Thymus (tissue), 11 donors: ENCODE measurements at regions not wholly inside any gene's neighbourhood (a gene's known extent, or its start where the extent isn't known, plus 50 kb on each side); places are given as distances from the start of the nearest gene placed in this dataset.
"Not testable (repeated sequence)": the region's sequence is repeated elsewhere in the genome, so short reads cannot be mapped to it uniquely, and the experiment has no call there.

Experiments used
- DNase-seq, 9 donors: peaks; one replicate each; pipeline ENCODE4 v3.0.0-alpha.2; 2013; ENCODE audit warnings: low spot score in 9 of 9, low read depth in 6 of 9, missing footprints in 1 of 9
- H3K27ac ChIP-seq, 2 donors: one replicate each; pipeline ENCODE4 v1.5.1; 2013; ENCODE audit warnings: control low read depth in 1 of 2, low read depth in 1 of 2, low read length in 1 of 2, mild to moderate bottlenecking in 1 of 2, moderate library complexity in 1 of 2
- H3K27me3 ChIP-seq, 2 donors: one replicate each; pipeline ENCODE4 v1.5.1; 2013; ENCODE audit warnings: low read length in 1 of 2; ENCODE audit not compliant: control insufficient read depth in 2 of 2, insufficient read depth in 1 of 2
- H3K36me3 ChIP-seq, 2 donors: one replicate each; pipeline ENCODE4 v1.5.1; 2013; ENCODE audit warnings: low read length in 1 of 2, mild to moderate bottlenecking in 1 of 2, moderate library complexity in 1 of 2; ENCODE audit not compliant: control insufficient read depth in 2 of 2, insufficient read depth in 2 of 2
- H3K4me1 ChIP-seq, 2 donors: one replicate each; pipeline ENCODE4 v1.5.1; 2013; ENCODE audit warnings: low read length in 2 of 2; ENCODE audit not compliant: control insufficient read depth in 2 of 2, insufficient read depth in 2 of 2
- H3K4me3 ChIP-seq, 2 donors: one replicate each; pipeline ENCODE4 v1.5.1; 2013; ENCODE audit warnings: low read length in 2 of 2, control low read depth in 1 of 2, mild to moderate bottlenecking in 1 of 2
- H3K9me3 ChIP-seq, 2 donors: one replicate each; pipeline ENCODE4 v1.5.1; 2013; ENCODE audit warnings: low read length in 1 of 2, mild to moderate bottlenecking in 1 of 2; ENCODE audit not compliant: control insufficient read depth in 2 of 2, insufficient read depth in 1 of 2
- WGBS: extraction: QIAGEN DNeasy Blood & Tissue Kit; methylation state at CpG from one replicate; pipeline ENCODE4 v1.1.7; 2013; 5-methylcytosine and 5-hydroxymethylcytosine counted together
- donor health status: healthy.

- DNase-seq, result peak in 2 of 9 donors; percentile 62 to 78
- Histone ChIP-seq H3K27ac (peak overlapping the region in 1 of 2 donors; percentile 50), H3K9me3 (peaks cover 0 to 3% of the 10 kb centered on the region in 2 donors), H3K36me3 (no peaks in the 10 kb centered on the region), H3K4me3 (no peak overlapping the region), H3K4me1 (peaks cover 15 to 57% of the 10 kb centered on the region in 2 donors), H3K27me3 (no peaks in the 10 kb centered on the region)
- 7% methylated on average over 12 of the region's 12 CpGs for WGBS
Measured at GRCh38 chr14:106622200-106622745, 1095.9 kb downstream of the TMEM121 start.

DNA sequence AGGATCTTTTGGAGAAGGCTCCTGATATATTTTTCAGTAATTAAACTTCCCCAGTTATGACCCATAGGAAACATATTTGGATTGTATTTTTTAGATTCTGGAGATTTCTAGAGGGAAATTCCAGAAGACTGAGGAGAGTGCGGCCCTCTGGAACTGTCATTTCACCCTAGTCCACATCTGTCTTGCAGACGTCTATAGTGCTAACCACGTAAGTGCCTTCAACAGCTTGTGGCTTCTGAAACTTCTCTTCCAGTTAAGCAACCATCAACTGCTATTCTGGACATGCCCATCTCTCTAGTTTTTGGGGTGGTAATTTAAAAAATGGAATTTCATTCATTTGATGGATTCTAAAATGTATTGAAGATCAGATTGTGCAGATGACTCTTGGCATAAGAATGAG is 1098.8 kb downstream of the TMEM121 start:
- peak overlapping the region in 1 of 2 donors; percentile 2 for H3K27ac ChIP-seq
- peaks cover 17 to 51% of the 10 kb centered on the region in 2 donors for H3K4me1 ChIP-seq
- DNase-seq, result no peak
- H3K4me3 ChIP-seq, result no peak overlapping the region
- 38% methylated on average over 3 of the region's 3 CpGs for WGBS
- H3K9me3 ChIP-seq, result peaks cover 0 to 3% of the 10 kb centered on the region in 2 donors
- no peaks in the 10 kb centered on the region for H3K36me3 ChIP-seq
- H3K27me3 ChIP-seq, result no peaks in the 10 kb centered on the region

GRCh38 chr14:106626469-106626868 is 1100.1 kb downstream of the TMEM121 start:
- not testable (repeated sequence) for H3K36me3 ChIP-seq, H3K9me3 ChIP-seq, H3K4me3 ChIP-seq, DNase-seq, H3K27me3 ChIP-seq, H3K27ac ChIP-seq
- 55% methylated on average over 4 of the region's 4 CpGs for WGBS
- peaks cover 17 to 62% of the 10 kb centered on the region in 2 donors for H3K4me1 ChIP-seq

- H3K27ac ChIP-seq, result peak overlapping the region in 1 of 2 donors; percentile 61
- not testable (repeated sequence) for H3K27me3 ChIP-seq, H3K36me3 ChIP-seq, H3K9me3 ChIP-seq
- 7% methylated on average over 20 of the region's 22 CpGs for WGBS
- H3K4me1 ChIP-seq, result peaks cover 17 to 67% of the 10 kb centered on the region in 2 donors
- DNase-seq, result peak in 8 of 9 donors; percentile 48 to 90 (median 71)
- H3K4me3 ChIP-seq, result peak overlapping the region in 1 of 2 donors; percentile 23
Measured at GRCh38 chr14:106626942-106627588, 1100.7 kb downstream of the TMEM121 start.

DNA sequence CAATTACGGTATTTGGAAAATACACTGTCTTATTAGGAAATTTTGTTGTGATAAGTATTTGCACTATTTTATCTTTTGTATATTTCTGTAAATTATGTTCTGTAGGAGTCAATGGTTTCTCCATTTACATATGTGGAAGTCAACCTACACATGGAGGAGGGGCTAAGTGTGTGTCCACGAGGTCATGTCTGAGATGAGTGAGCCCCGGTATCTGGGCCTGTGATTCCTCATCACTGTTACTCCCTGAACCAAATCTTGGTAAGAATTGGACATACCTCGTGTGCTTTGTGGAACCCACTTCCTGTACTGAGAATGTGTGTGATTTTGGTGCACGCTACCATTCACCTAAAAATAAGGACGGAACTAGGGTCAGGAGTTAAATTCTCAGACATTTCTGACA is 1105.5 kb downstream of the TMEM121 start:
- H3K36me3 ChIP-seq, result no peaks in the 10 kb centered on the region
- DNase-seq, result no peak
- H3K27ac ChIP-seq, result no peak overlapping the region
- H3K4me3 ChIP-seq, result no peak overlapping the region
- H3K9me3 ChIP-seq, result no peaks in the 10 kb centered on the region
- no peaks in the 10 kb centered on the region for H3K27me3 ChIP-seq
- peaks cover 2 to 23% of the 10 kb centered on the region in 2 donors for H3K4me1 ChIP-seq
- WGBS, result 51% methylated on average over 6 of the region's 6 CpGs

DNA sequence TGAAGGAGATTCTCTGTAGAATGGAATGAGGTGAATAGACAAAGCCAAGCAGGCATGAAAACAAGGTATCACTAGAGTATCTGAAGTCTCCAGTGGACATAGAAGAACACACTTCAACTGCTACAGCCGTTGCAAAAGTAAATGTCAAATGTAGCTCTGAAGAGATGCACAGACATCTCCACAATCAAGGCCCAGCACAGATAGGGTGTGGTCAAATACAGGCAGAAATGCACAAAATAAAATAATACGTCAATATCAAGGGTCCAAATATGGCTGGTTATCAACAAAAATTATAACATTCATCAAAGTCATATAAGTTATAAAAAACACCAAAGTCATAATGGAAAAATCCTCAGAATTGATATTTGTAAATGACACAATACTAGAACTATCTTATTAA is 1107.3 kb downstream of the TMEM121 start:
- DNase-seq, result no peak
- Histone ChIP-seq H3K27me3 (no peaks in the 10 kb centered on the region), H3K36me3 (no peaks in the 10 kb centered on the region), H3K4me1 (peaks cover 5 to 32% of the 10 kb centered on the region in 2 donors), H3K27ac (no peak overlapping the region), H3K4me3 (no peak overlapping the region), H3K9me3 (no peaks in the 10 kb centered on the region)
- WGBS, result 95% methylated on average over 2 of the region's 2 CpGs

- no peaks in the 10 kb centered on the region for H3K9me3 ChIP-seq
- H3K27ac ChIP-seq, result no peak overlapping the region
- no peaks in the 10 kb centered on the region for H3K36me3 ChIP-seq
- WGBS, result 89% methylated on average over 4 of the region's 4 CpGs
- H3K4me1 ChIP-seq, result peaks cover 5 to 31% of the 10 kb centered on the region in 2 donors
- H3K27me3 ChIP-seq, result no peaks in the 10 kb centered on the region
- H3K4me3 ChIP-seq, result no peak overlapping the region
- DNase-seq, result no peak
Measured at GRCh38 chr14:106635569-106635968, 1109.2 kb downstream of the TMEM121 start.

DNA sequence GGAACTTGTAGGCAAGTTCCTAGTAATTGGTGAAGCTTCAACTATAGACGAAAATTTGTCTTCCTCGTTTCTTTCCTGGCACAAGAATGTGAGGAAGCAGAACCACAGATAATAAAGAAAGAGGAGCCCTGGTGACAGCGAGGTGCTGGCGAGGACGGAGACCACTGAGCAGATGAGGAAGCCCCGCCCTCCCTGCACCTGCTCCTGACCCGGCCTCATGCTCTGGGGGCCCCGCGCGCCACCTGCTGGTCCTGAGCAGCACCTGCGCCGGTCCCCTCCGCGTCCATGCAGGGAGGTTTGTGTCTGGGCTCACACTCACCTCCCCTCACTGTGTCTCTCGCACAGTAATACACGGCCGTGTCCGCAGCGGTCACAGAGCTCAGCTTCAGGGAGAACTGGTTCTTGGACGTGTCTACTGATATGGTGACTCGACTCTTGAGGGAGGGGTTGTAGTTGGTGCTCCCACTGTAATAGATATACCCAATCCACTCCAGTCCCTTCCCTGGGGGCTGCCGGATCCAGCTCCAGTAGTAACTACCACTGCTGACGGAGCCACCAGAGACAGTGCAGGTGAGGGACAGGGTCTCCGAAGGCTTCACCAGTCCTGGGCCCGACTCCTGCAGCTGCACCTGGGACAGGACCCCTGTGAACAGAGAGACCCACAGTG is 1112.5 kb downstream of the TMEM121 start:
- peak in 6 of 9 donors; percentile 55 to 80 (median 72) for DNase-seq
- not testable (repeated sequence) for H3K27me3 ChIP-seq, H3K9me3 ChIP-seq, H3K36me3 ChIP-seq, H3K4me3 ChIP-seq
- under 1% methylated on average over 4 of the region's 25 CpGs for WGBS
- peak overlapping the region in 1 of 2 donors; percentile 81 for H3K27ac ChIP-seq
- peaks cover 5 to 23% of the 10 kb centered on the region in 2 donors for H3K4me1 ChIP-seq

GRCh38 chr14:106642090-106642489 is 1115.7 kb downstream of the TMEM121 start:
- H3K27me3 ChIP-seq, result no peaks in the 10 kb centered on the region
- H3K9me3 ChIP-seq, result no peaks in the 10 kb centered on the region
- H3K4me1 ChIP-seq, result peaks cover 5 to 23% of the 10 kb centered on the region in 2 donors
- DNase-seq, result no peak
- no peak overlapping the region for H3K4me3 ChIP-seq
- no peak overlapping the region for H3K27ac ChIP-seq
- WGBS, result 87% methylated on average over 7 of the region's 7 CpGs
- no peaks in the 10 kb centered on the region for H3K36me3 ChIP-seq
